ENCODE measurements at regions not wholly inside any gene's neighbourhood (a gene's known extent, or its start where the extent isn't known, plus 50 kb on each side); places are given as distances from the start of the nearest gene placed in this dataset.

- no peak for DNase-seq
Observed at GRCh38 chrX:80098038-80098437, 83.5 kb downstream of the TBX22 start.

GRCh38 chrX:80120335-80120734, 105.8 kb downstream of the TBX22 start:
- no peak for DNase-seq

GRCh38 chrX:80138938-80139337, 124.4 kb downstream of the TBX22 start:
- DNase-seq: no peak

- DNase-seq: no peak
Observed at GRCh38 chrX:80139564-80139963, 125.0 kb downstream of the TBX22 start.

GRCh38 chrX:80170581-80170980, 156.0 kb downstream of the TBX22 start:
- DNase-seq: no peak

- DNase-seq: no peak
Observed at GRCh38 chrX:80173261-80173660, 158.7 kb downstream of the TBX22 start.

- no peak for DNase-seq
Observed at GRCh38 chrX:80174925-80175574, 160.5 kb downstream of the TBX22 start.

- DNase-seq: no peak
Observed at GRCh38 chrX:80181079-80181478, 166.5 kb downstream of the TBX22 start.

GRCh38 chrX:80184854-80185253, 170.3 kb downstream of the TBX22 start:
- no peak for DNase-seq

GRCh38 chrX:80206647-80207046, 192.1 kb downstream of the TBX22 start:
- no peak for DNase-seq

- no peak for DNase-seq
Observed at GRCh38 chrX:80207327-80207726, 192.8 kb downstream of the TBX22 start.

GRCh38 chrX:80216086-80216485, 201.5 kb downstream of the TBX22 start:
- DNase-seq: no peak

GRCh38 chrX:80223982-80224579, 196.2 kb upstream of the TENT5D start:
- no peak for DNase-seq

GRCh38 chrX:80229626-80230025, 190.6 kb upstream of the TENT5D start:
- no peak for DNase-seq

GRCh38 chrX:80237072-80237471, 183.2 kb upstream of the TENT5D start:
- DNase-seq: no peak

GRCh38 chrX:80246271-80246670, 174.0 kb upstream of the TENT5D start:
- DNase-seq: no peak

- DNase-seq: no peak
Observed at GRCh38 chrX:80266287-80266686, 154.0 kb upstream of the TENT5D start.

- no peak for DNase-seq
Observed at GRCh38 chrX:80266979-80267378, 153.3 kb upstream of the TENT5D start.

GRCh38 chrX:80267790-80268189, 152.5 kb upstream of the TENT5D start:
- DNase-seq: no peak

- no peak for DNase-seq
Observed at GRCh38 chrX:80282535-80282934, 137.7 kb upstream of the TENT5D start.

GRCh38 chrX:80285131-80285773, 135.0 kb upstream of the TENT5D start:
- DNase-seq: no peak

- no peak for DNase-seq
Observed at GRCh38 chrX:80290834-80291233, 129.4 kb upstream of the TENT5D start.

GRCh38 chrX:80293354-80293753, 126.9 kb upstream of the TENT5D start:
- no peak for DNase-seq

GRCh38 chrX:80306007-80306406, 114.2 kb upstream of the TENT5D start:
- DNase-seq: no peak

- no peak for DNase-seq
Observed at GRCh38 chrX:80312448-80312847, 107.8 kb upstream of the TENT5D start.

All from SHP77 treated with DMSO at 0.1 percent for 48 hours (cell line).